KMS-11 (cell line): ENCODE measurements at regions not wholly inside any gene's neighbourhood (a gene's known extent, or its start where the extent isn't known, plus 50 kb on each side); places are given as distances from the start of the nearest gene placed in this dataset.
"Not testable (repeated sequence)": the region's sequence is repeated elsewhere in the genome, so short reads cannot be mapped to it uniquely, and the experiment has no call there.

Source experiments
- H2AFZ ChIP-seq: fragments of 200-600 bp; sonication (generic); 2 replicates; pipeline ENCODE4 v1.6.1; 2016; ENCODE audit warnings: antibody characterized with exemption, mixed run types, low read depth
- H3K27ac ChIP-seq: fragments of 200-600 bp; sonication (generic); 2 replicates; pipeline ENCODE4 v1.6.1; 2016; ENCODE audit warnings: mild to moderate bottlenecking, mixed run types
- H3K27me3 ChIP-seq: fragments of 200-600 bp; sonication (generic); 2 replicates; pipeline ENCODE4 v1.6.1; 2017; ENCODE audit warnings: mild to moderate bottlenecking, low read depth, mixed run types, moderate library complexity; ENCODE audit not compliant: insufficient read depth
- H3K36me3 ChIP-seq: fragments of 200-600 bp; sonication (generic); 2 replicates; pipeline ENCODE4 v1.6.1; 2017; ENCODE audit warnings: mild to moderate bottlenecking, mixed run types; ENCODE audit not compliant: insufficient read depth
- H3K4me1 ChIP-seq: fragments of 200-600 bp; sonication (generic); 2 replicates; pipeline ENCODE4 v1.6.1; 2016; ENCODE audit warnings: mild to moderate bottlenecking, low read depth, mixed run types; ENCODE audit not compliant: poor library complexity, severe bottlenecking
- H3K4me2 ChIP-seq: fragments of 200-600 bp; sonication (generic); 2 replicates; pipeline ENCODE4 v1.7.0; 2016; ENCODE audit warnings: mild to moderate bottlenecking, mixed run types
- H3K4me3 ChIP-seq: fragments of 200-600 bp; sonication (generic); IDR thresholded peaks from 2 replicates; pipeline ENCODE4 v1.6.1; 2017; ENCODE audit warnings: low read depth, low read length, mixed read lengths; ENCODE audit not compliant: insufficient read depth
- H3K79me2 ChIP-seq: fragments of 200-600 bp; sonication (generic); 2 replicates; pipeline ENCODE4 v1.6.1; 2016; ENCODE audit warnings: low read depth, mixed run types; ENCODE audit not compliant: insufficient read depth
- H3K9ac ChIP-seq: fragments of 200-600 bp; sonication (generic); 2 replicates; pipeline ENCODE4 v1.6.1; 2016; ENCODE audit warnings: mild to moderate bottlenecking, mixed run types
- H4K20me1 ChIP-seq: fragments of 200-600 bp; sonication (generic); 2 replicates; pipeline ENCODE4 v1.6.1; 2016; ENCODE audit warnings: mild to moderate bottlenecking, mixed run types; ENCODE audit not compliant: insufficient read depth
- CTCF ChIP-seq: fragments of 200-600 bp; sonication (generic); conservative IDR thresholded peaks from 2 replicates; pipeline ENCODE4 v1.6.1; 2017; ENCODE audit warnings: low read depth, mild to moderate bottlenecking, antibody characterized with exemption, low read length, moderate library complexity, mixed read lengths

DNA sequence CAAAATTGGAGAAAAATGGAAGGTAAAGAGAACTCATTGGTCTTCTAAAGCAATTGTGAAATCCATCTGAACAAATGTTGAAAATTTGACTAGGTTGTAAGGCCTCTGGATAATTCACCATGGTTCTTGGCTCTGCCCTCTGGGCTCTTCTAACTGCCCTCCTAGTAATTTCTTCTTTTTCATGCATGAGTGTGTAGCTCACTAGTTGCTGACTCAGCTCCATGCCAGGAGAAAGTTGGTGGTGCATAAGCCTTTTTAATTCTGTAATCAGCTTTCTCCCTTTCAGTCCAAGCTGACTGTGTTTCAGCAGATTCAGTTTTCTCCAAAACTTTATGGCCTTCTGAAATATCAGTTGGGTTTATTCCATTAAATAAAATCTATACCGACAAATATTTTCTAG lies 877.8 kb upstream of the ATXN7L3B start:
- H3K27me3 ChIP-seq, result no peaks in the 10 kb centered on the region
- H4K20me1 ChIP-seq, result no peaks in the 10 kb centered on the region
- H3K9ac ChIP-seq, result no peak overlapping the region
- H2AFZ ChIP-seq, result no peak overlapping the region
- no peak overlapping the region for H3K27ac ChIP-seq
- no peaks in the 10 kb centered on the region for H3K79me2 ChIP-seq
- H3K4me1 ChIP-seq, result no peaks in the 10 kb centered on the region
- H3K36me3 ChIP-seq, result no peaks in the 10 kb centered on the region
- TF ChIP-seq CTCF, result no peak
- no peak overlapping the region for H3K4me2 ChIP-seq
- H3K4me3 ChIP-seq, result no peak overlapping the region

GRCh38 chr12:73665193-73665592 lies 872.4 kb upstream of the ATXN7L3B start:
- Histone ChIP-seq H3K27ac (no peak overlapping the region), H3K79me2 (no peaks in the 10 kb centered on the region), H3K4me2 (no peak overlapping the region), H3K4me3 (no peak overlapping the region), H3K36me3 (no peaks in the 10 kb centered on the region), H4K20me1 (no peaks in the 10 kb centered on the region), H3K4me1 (no peaks in the 10 kb centered on the region), H2AFZ (no peak overlapping the region), H3K27me3 (no peaks in the 10 kb centered on the region), H3K9ac (no peak overlapping the region)
- TF ChIP-seq CTCF, result no peak

DNA sequence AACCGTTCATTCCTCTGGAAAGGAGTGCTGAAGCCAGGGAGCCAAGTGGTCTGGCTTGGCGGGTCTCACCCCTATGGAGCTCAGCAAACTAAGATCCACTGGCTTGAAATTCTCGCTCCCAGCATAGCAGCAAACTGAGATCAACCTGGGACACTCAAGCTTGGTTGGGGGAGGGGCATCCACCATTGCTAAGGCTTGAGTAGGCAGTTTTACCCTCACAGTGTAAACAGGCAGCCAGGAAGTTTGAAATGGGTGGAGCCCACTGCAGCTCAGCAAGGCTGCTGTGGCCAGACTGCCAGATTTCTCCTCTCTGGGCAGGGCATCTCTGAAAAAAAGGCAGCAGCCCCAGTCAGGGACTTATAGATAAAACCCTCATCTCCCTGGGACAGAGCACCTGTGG lies 866.1 kb upstream of the ATXN7L3B start:
- not testable (repeated sequence) for H3K27ac ChIP-seq

GRCh38 chr12:73677520-73678291 lies 859.9 kb upstream of the ATXN7L3B start:
- Histone ChIP-seq H2AFZ (no peak overlapping the region), H4K20me1 (no peaks in the 10 kb centered on the region), H3K27ac (no peak overlapping the region), H3K4me2 (no peak overlapping the region), H3K4me3 (no peak overlapping the region), H3K9ac (no peak overlapping the region), H3K4me1 (no peaks in the 10 kb centered on the region), H3K79me2 (no peaks in the 10 kb centered on the region), H3K27me3 (no peaks in the 10 kb centered on the region), H3K36me3 (no peaks in the 10 kb centered on the region; the same call in 1 of the 2 replicates)
- TF ChIP-seq CTCF, result no peak

More for the DNA sequence above, 866.1 kb upstream of the ATXN7L3B start:
- not testable (repeated sequence) for H3K9ac ChIP-seq, H3K4me1 ChIP-seq, H3K4me2 ChIP-seq, H3K27me3 ChIP-seq, H4K20me1 ChIP-seq, H3K79me2 ChIP-seq, H3K4me3 ChIP-seq, H3K36me3 ChIP-seq
- peak overlapping the region; percentile 41; the same call in 1 of the 2 replicates for H2AFZ ChIP-seq

- Histone ChIP-seq H3K27me3 (no peaks in the 10 kb centered on the region), H3K27ac (no peak overlapping the region), H3K79me2 (no peaks in the 10 kb centered on the region), H3K4me2 (no peak overlapping the region), H3K4me3 (no peak overlapping the region), H3K9ac (no peak overlapping the region), H4K20me1 (no peaks in the 10 kb centered on the region), H2AFZ (no peak overlapping the region), H3K4me1 (no peaks in the 10 kb centered on the region), H3K36me3 (no peaks in the 10 kb centered on the region; the same call in 1 of the 2 replicates)
- no peak for TF ChIP-seq CTCF
Observed at GRCh38 chr12:73678335-73678734, 859.3 kb upstream of the ATXN7L3B start.
